Stimulated activated CD8-positive, alpha-beta memory T cell treated with anti-CD3 and anti-CD28 coated beads, Interleukin-12 subunit alpha, Interleukin-12 subunit beta, amount 100 ng/mL, for 24 hours (primary cell): ENCODE measurements at regions not wholly inside any gene's neighbourhood (a gene's known extent, or its start where the extent isn't known, plus 50 kb on each side); places are given as distances from the start of the nearest gene placed in this dataset.
"Not testable (repeated sequence)": the region's sequence is repeated elsewhere in the genome, so short reads cannot be mapped to it uniquely, and the experiment has no call there.

ENCODE experiments used
- DNase-seq: peaks from one replicate; pipeline ENCODE4 v3.0.0-alpha.2; 2020; ENCODE audit errors: extremely low read depth

DNA sequence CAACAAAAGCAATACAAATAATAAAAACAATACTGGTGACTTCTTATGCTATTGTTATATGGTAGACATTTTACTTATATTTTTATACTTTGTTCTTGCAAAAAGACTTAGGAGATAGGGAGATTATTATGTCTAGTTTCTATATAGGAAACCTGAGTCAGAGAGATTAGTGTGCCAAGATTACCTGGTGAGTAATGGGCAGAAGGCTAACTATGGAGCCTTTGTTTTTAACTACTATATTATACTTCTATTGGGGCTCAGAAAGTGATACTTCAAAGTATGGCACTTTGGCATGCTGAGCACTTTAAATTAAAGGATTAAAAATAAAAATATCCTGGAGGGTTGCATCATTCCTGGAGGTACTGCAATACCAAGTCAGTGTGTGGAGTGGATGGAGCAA is 117.5 kb upstream of the CLINT1 start:
- DNase-seq, result no peak

DNA sequence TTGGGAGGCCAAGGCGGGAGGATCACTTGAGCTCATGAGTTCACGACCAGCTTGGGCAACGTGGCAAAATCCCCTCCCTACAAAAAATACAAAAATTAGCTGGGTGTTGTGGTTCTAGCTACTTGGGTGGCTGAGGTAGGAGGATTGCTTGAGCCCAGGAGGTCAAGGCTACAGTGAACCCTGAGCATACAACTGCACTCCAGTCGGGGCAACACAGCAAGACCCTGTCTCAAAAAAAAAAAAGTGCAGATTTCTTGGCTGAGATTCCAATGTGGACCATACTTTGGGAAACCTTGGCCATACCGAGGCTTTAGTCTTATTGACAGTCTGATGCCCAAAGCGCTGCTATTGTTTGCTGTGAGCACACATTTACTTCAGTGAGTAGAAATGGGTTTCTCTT is 113.6 kb upstream of the CLINT1 start:
- no peak for DNase-seq

DNA sequence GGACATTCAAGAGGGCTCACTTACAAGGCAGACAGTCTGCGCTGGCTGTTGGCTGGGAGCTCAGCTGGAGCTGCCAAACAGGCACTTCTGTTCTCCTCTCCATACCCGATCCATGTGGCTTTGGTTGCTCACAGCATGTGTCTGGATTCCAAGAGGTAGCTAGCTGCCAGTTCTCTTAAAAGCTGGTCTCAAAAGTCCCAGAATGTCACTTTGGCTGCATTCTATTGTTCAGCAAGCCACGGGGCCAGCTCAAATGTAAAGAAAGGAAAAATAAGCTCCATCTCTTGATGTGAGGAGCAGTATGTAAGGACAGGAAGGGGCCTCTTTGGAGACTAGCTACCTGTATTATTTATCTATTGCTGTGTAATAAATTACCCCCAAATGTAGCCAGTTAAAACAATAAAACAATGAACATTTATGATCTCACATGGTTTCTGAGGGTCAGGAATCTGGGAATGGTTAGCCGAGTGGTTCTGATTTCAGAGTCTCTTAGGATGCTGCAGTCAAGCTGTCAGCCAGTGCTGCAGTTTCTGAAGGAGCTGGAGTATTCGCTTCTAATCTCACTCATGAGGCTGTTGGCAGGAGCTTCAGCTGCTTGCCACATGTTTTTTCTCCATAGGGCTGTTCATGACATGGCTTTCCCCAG is 112.7 kb upstream of the CLINT1 start:
- no peak for DNase-seq

DNA sequence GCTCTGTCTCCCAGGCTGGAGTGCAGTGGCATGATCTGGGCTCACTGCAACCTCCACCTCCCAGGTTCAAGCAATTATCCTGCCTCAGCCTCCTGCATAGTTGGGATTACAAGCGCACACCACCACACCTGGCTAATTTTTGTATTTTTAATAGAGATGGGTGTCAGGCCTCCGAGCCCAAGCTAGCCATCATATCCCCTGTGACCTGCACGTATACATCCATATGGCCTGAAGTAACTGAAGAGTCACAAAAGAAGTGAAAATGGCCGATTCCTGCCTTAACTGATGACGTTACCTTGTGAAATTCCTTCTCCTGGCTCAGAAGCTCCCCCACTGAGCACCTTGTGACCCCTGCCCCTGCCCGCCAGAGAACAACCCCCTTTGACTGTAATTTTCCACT is 109.6 kb upstream of the CLINT1 start:
- not testable (repeated sequence) for DNase-seq

DNA sequence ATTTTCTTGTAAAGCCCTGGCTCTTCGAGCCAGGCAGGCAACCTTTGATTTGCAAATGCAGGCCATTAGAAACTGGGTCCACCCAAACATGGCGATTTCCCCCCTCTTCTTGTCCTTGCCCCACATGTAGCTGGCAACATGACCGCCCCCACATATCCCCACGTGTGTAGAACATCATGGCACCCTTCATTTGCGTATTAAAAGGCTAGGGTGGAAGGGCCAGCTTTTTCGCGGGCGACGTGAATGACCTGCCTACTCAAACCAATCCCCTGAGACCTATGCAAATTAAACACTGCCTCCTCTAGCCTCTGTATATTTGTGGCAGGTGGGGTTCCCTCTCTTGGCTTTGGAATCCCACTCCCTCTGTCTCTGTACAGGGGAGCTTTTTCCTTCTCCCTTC is 107.0 kb upstream of the CLINT1 start:
- DNase-seq, result no peak

DNA sequence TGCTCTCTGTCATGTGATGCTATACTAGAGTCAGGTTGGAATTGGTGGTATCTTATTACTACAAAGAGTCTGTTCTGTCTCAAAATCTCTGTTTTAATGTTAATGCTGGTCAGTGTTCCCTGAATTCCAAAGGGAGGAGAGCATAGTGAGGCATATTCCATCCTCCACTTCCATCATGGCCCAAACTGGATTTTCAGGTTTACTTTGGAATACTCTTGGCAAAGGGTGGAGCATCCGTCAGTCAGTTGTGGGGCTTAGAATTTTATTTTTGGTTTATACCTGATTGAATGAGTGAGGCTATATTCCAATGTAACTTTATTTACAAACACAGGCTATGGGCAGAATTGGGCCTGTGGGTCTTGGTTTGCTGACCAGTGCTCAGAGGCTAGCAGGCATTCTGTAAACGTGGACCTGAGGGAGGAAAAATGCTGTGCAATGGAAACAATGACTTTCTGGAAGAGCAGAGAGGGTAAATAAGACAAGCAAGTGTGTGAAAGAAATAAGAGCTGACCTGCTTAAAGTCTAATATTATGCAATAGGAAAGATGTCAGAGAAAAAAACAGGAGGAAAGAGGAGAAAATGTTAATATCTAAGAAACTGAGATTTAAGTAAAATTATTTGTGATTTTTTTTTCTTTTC is 106.2 kb upstream of the CLINT1 start:
- no peak for DNase-seq

DNA sequence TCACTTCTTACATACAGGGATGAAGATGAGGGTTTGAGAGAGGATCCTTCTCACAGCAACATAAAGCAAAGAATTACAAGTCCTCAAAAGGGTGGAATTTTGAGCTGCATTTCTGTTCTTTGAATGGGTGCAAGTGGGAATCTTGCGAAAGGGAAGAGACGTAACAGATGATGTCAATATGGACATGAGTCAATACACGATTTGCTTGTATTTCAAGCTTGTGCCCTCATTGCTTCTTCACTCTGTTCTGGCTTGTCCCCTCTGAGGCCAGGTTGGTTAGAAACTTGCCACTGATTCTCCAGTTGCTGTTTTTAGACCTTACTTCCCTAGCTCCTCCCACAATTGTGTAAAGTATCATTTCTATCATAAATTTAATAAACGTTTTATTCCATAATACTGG is 104.8 kb upstream of the CLINT1 start:
- DNase-seq, result no peak

DNA sequence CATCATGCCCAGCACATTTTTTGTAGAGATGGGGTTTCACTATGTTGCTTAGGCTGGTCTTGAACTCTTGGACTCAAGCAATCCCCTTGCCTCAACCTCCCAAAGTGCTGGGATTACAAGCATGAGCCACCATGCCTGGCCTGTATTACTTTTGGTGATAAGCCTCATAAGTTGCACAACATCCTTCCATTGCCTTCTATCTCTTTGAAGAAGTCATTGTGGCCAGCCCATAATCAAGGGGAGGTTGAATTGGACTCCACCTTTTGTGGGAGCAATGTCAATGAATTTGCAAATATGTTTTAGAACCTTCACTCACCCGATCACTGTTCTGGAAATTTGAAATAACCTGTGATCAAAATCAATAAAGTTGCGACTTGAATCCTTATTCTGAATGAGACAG is 104.3 kb upstream of the CLINT1 start:
- DNase-seq, result no peak

DNA sequence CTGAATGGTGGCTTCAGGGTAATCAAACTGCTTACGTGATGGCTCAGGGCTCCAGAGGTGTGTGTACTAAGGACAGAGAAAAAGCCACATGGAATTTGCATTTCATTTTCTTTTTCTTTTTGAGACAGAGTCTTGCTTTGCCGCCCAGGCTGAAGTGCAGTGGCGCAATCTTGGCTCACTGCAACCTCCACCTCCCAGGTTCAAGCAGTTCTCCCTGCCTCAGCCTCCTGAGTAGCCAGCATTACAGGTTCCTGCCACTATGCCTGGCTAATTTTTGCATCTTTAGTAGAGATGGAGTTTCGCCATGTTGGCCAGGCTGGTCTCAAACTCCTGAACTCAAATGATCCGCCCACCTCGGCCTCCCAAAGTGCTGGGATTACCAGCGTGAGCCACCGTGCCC is 103.7 kb upstream of the CLINT1 start:
- not testable (repeated sequence) for DNase-seq

DNA sequence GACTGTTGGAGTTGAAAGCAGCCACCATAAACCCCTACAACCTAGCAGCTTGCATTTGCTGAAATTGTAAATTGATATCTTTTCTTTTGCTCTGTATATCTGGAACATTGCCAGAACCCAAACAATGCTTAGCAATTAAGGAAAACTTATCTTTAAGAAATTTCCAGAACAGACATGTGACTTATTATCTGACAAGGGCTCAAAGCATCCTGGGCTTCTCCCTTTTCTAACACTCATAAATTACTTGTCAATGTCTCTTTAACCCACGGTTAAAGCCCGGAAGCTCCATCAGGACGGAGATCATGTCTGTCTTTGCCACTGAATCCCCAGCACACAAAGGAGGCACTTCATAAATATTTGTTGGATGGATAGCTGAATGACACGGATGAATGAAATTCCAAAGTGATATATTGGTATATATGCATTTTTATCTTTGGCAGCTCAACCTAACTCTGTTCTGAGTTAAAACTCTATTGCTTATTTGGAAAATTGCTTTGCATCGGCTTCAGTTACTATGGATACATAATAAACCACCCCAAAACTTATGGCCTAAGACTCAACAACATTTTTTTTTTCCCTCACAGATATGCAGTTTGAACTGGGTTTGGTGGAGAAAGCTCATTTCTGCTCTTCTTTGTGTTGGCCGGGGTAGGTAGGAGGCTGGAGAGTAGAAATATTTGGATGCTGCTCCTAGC is 103.1 kb upstream of the CLINT1 start:
- no peak for DNase-seq

DNA sequence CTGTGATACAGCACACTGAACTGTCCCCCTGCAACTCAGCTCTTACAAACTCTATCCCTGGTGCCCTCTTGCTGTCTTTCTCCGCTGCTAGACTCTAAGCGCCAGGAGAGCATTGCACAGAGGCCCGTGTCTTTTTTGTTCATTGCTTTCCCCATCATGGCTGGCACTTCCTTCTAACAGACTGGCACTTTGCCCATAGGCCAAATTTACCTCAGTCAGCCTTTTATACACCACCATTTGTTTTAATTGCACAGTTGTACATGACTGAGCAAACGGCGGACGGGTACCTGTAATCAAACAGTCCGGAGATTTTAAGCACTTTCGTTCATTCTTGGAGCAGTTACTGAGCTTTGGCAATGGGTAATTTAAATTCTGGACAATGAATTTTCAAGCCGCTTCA is 102.2 kb upstream of the CLINT1 start:
- DNase-seq, result no peak

DNA sequence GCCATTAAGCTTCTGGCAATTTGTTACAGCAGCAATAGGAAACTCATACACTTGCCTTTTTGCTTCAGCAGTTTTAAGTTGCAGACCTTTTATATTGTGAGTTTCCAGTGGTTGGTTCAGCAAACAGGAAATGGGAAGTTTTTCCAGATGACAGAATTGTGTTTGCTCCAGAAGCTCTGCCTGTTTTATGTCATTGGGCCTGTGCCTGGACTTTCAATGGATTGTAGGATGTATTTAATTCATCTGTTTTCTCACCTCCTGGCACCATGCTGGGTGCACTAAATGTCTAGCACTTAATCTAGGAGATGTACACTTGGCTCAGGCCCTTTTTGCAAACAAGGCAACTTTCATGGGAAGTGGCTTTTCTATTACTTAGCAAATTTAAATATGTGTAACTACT is 100.4 kb upstream of the CLINT1 start:
- no peak for DNase-seq

DNA sequence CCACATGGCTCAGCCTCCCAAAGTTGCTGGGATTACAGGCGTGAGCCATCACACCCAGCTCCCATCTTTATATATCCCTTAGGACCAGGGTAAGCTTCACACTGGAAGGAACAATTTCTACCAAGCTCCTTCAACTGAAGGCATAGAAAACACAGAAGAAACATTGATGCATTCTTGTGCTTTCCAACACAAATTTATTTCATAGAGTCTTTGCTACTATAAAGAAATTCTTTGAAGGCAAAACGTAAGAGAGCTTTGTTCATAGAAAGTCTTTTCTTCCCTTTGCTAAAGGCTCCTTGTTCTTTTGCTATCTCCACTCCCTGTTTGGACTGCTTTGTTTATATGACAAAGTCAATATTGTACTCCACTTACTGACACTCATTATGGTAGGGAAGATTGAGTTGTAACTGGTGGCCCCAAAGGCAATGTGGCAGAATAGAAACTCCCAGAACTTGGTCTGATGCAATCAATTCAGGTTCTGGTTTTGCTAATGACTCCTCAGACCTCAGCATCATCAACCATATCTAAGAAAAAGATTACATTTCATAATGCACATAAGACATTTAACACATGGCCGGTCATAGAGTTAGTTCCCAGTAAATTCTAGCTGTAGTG is 97.4 kb upstream of the CLINT1 start:
- no peak for DNase-seq

DNA sequence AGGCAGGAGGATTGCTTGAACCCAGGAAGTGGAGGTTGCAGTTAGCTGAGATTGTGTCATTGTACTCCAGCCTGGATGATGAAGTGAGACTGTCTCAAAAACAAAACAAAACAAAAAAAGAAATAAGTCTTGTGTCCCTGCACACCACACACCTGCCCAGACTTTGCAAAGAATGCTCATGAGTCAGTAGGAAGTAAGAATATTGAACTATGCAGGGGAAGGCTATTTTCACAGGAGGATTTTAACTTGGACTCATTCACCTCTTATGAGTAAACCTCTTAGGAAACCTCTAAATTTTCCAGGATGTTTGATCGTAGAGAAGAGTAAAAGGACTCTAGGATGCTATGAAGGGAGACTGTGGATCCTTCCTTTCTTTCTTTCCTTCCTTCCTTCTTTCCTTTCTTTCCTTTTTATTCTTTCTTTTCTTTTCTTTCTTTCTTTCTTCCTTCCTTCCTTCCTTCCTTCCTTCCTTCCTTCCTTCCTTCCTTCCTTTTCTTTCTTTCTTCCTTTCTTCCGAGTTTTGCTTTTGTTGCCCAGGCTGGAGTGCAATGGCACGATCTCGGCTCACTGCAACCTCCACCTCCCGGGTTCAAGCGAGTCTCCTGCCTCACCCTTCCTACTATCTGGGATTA is 96.7 kb upstream of the CLINT1 start:
- no peak for DNase-seq

DNA sequence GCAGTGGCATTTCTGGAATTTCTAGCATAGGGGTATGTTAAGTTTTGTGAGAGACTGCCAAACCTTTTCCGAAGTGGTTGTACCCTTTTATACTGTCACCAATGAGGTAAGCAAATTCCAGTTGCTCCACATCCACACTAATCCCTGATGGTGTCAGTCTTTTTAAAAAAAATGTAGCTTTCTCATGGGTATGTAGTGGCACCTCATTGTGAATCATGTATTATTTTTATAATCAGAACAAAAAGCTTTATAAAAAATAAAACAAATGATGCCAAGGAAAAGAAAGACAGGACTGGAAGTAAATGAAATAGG is 93.4 kb upstream of the CLINT1 start:
- DNase-seq, result no peak

DNA sequence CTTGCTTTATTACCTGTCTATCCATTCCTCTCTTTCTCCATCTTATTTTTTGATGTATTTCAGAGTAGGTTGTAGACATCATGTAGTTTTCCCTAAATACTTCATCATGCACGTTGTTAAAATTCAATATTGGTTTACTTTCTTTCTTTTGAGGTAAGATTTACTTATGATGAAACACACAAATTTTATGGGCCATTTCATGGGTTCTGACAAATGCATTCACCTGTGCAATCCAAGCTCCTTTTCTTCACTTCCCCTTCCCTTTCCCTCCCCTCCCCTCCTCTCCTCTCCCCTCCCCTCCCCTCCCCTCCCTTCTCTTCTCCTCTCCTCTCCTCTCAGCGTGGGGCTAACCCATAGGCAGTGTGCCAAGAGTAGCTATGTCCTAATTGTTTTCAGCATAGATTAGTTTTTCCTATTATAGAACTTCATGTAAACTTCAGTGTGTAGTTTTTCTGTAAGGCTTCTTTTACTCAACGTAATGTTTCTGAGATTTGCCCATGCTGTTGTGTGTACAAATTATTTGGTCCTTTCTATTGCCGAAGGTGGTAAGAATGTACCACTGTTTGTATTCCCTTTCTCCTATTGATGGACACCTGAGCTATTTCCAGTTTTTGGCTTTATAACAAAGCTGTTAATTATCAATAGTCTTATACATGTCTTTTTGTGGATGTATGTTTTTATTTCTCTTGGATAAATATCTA is 92.9 kb upstream of the CLINT1 start:
- DNase-seq, result no peak

DNA sequence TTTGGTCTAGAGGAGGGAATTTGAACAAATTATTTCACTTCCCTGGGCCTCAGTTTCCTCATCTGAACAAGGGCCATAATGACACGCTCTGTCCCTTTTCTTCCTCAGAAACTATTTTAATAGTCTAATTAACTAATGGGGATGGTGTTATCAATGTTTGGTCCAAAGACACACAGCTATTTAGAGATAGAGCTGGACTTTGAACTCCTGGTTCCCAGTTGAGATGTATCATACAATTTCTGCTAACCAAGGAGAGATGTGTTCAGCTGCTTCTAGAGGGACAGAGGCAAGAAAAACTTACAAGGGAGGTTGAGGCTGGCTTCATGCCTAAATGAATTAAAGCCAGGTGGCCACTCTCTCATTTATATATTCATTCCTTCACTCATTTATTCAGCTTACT is 90.6 kb upstream of the CLINT1 start:
- no peak for DNase-seq

DNA sequence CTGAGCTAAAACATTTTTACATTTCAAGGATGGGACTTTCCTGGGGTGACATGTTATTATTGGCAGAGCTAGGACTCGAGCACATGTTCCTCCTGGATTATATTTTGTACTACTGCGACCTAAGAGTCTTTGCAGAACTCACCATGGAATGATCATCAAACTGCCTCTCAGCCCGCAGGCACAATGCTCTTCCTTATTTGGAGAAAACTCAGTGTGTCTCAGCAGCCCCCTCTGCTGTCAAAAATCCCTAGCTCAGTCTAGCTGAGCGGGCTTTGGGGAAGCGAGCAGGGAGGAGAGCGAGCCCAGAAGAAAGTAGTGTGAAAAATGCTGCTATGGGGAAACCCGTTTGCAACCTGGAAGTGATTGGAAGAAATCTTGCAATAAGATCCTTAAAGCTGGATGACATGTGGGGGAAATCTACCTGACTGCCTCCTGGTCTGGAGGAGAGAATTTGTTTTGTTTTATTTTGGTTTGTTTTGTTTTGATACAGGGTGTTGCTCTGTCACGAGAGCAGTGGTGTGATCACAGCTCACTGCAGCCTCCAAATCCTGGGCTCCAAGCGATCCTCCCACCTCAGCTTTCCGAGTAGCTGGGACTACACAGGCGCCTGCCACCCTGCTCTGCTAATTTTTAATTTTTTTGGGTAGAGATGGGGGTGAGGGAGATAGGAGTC is 89.9 kb upstream of the CLINT1 start:
- DNase-seq, result peak; percentile 25

DNA sequence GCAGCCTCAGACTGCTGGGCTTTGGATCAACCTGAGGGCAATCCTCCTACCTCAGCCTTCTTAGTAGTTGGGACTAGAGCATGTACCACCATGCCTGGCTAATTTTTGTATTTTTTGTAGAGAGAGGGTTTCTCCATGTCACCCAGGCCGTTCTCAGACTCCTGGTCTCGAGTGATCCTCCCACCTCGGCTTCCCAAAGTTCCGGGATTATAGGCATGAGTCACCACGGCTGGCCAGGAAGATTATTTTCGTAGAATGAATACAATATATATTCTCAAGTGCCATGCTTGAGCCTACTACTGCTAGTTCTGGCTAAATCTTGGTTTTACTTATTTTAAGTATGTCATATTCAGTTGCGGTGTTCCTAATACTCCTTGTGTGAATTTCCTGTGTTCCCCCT is 88.2 kb upstream of the CLINT1 start:
- DNase-seq, result no peak

DNA sequence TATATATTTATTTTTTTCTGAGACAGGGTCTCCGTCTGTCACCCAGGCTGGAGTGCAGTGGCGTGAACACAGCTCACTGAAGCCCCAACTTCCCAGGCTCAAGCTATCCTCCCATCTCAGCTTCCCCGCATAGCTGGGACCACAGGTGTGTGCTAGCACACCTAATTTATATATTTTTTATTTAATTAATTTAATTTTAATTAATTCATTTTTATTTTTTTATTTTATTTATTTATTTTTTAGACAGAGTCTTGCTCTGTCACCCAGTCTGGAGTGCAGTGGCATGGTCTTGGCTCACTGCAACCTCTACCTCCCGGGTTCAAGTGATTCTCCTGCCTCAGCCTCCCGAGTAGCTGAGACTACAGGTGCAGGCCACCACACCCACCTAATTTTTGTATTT is 86.9 kb upstream of the CLINT1 start:
- DNase-seq, result not testable (repeated sequence)

DNA sequence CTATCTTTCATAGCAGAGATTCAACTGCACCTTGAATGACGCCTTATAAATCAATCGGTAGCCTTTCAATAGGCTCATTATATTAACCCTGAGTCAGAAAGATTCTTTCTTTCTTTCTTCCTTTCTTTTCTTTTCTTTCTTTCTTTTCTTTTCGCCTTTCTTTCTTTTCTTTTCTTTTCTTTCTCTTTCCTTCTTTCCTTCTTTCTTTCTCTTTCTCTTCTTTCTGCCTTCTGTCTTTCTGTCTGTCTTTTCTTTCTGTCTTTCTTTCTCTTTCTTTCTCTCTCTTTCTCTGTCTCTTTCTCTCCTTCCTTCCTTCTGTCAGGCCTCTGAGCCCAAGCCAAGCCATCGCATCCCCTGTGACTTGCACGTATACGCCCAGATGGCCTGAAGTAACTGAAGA is 86.0 kb upstream of the CLINT1 start:
- no peak for DNase-seq
